Neural progenitor cell (in vitro differentiated cells): ENCODE measurements at regions not wholly inside any gene's neighbourhood (a gene's known extent, or its start where the extent isn't known, plus 50 kb on each side); places are given as distances from the start of the nearest gene placed in this dataset.

Experiments
- DNase-seq: peaks from one replicate; pipeline ENCODE4 v3.0.0-alpha.2; 2016; ENCODE audit warnings: low spot score
- H2AFZ ChIP-seq: fragments of 200-600 bp; sonication (generic); replicated peaks from 2 replicates; pipeline ENCODE4 v1.6.1; 2016; ENCODE audit warnings: antibody characterized with exemption
- H3F3A ChIP-seq: fragments of 200-600 bp; sonication (generic); 2 replicates; pipeline ENCODE4 v1.6.1; 2016; ENCODE audit warnings: antibody characterized with exemption, low read depth
- H3K27ac ChIP-seq: fragments of 200-600 bp; sonication (generic); 2 replicates; pipeline ENCODE4 v1.5.1; 2016; ENCODE audit warnings: mild to moderate bottlenecking
- H3K27me3 ChIP-seq: fragments of 200-600 bp; sonication (generic); 2 replicates; pipeline ENCODE4 v1.6.1; 2016; ENCODE audit warnings: mild to moderate bottlenecking, moderate library complexity
- H3K36me3 ChIP-seq: fragments of 200-600 bp; sonication (generic); 2 replicates; pipeline ENCODE4 v1.5.1; 2016
- H3K4me1 ChIP-seq: fragments of 200-600 bp; sonication (generic); 2 replicates; pipeline ENCODE4 v1.6.1; 2016; ENCODE audit warnings: mixed run types
- H3K4me2 ChIP-seq: fragments of 200-600 bp; sonication (generic); 2 replicates; pipeline ENCODE4 v1.6.1; 2016
- H3K4me3 ChIP-seq: fragments of 200-600 bp; sonication (generic); 2 replicates; pipeline ENCODE4 v1.5.1; 2016
- H3K79me2 ChIP-seq: fragments of 200-600 bp; sonication (generic); 2 replicates; pipeline ENCODE4 v1.6.1; 2016; ENCODE audit warnings: low read depth
- H3K9ac ChIP-seq: fragments of 200-600 bp; sonication (generic); 2 replicates; pipeline ENCODE4 v1.6.1; 2016
- H3K9me3 ChIP-seq: fragments of 200-600 bp; sonication (generic); 2 replicates; pipeline ENCODE4 v1.5.1; 2016; ENCODE audit warnings: low read depth
- H4K20me1 ChIP-seq: fragments of 200-600 bp; sonication (generic); 2 replicates; pipeline ENCODE4 v1.6.1; 2016; ENCODE audit warnings: low read depth
- H3K27ac Mint-ChIP-seq: 3 replicates; pipeline ENCODE4 v1.8.0; 2021; ENCODE audit warnings: mixed read lengths
- H3K27me3 Mint-ChIP-seq: 2 replicates; pipeline ENCODE4 v1.8.0; 2022; ENCODE audit warnings: low read depth, mild to moderate bottlenecking, inconsistent platforms, moderate library complexity, mixed read lengths; ENCODE audit not compliant: insufficient read depth
- H3K36me3 Mint-ChIP-seq: 3 replicates; pipeline ENCODE4 v1.8.0; 2021; ENCODE audit warnings: mixed read lengths
- H3K4me1 Mint-ChIP-seq: 3 replicates; pipeline ENCODE4 v1.8.0; 2021; ENCODE audit warnings: mixed read lengths
- H3K4me3 Mint-ChIP-seq: 3 replicates; pipeline ENCODE4 v1.8.0; 2021; ENCODE audit warnings: mild to moderate bottlenecking, moderate library complexity, mixed read lengths
- H3K9me3 Mint-ChIP-seq: 3 replicates; pipeline ENCODE4 v1.8.0; 2020; ENCODE audit warnings: mixed read lengths
- EZH2 ChIP-seq: fragments of 200-600 bp; sonication (generic); IDR thresholded peaks from 2 replicates; pipeline ENCODE4 v1.6.1; 2017; ENCODE audit warnings: antibody characterized with exemption, mild to moderate bottlenecking, moderate library complexity
- EZH2phosphoT487 ChIP-seq: fragments of 200-600 bp; sonication (generic); IDR thresholded peaks from 2 replicates; pipeline ENCODE4 v1.6.1; 2017; ENCODE audit warnings: antibody characterized with exemption
- TF ChIP-seq, protein P1 (sequence below): fragments of 200-600 bp; sonication (generic); IDR thresholded peaks from 2 replicates; pipeline ENCODE4 v1.5.1; 2017; ENCODE audit warnings: antibody characterized with exemption, mild to moderate bottlenecking

DNA sequence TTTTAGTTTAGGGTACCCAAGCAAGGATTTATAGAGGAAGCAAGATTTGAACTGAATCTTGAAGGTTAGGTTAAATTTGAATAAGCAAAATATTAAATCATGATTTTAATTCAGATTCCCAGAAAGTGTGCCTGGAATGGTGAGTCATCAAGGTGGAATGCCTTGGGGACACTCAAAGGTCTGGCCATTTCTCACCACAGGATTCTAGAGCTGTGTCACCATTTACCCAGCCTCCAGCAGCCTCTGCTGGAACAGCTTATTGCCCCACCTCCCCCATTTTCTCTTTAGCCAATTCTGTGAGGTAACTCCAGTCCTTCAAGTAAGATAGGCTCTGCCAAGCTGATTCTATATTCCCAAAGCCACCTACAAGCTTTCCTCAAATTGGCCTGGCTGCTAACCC lies 181.4 kb downstream of the SIM1 start:
- TF ChIP-seq EZH2 (no peak), EZH2phosphoT487 (no peak)
- TF ChIP-seq, protein P1, sequence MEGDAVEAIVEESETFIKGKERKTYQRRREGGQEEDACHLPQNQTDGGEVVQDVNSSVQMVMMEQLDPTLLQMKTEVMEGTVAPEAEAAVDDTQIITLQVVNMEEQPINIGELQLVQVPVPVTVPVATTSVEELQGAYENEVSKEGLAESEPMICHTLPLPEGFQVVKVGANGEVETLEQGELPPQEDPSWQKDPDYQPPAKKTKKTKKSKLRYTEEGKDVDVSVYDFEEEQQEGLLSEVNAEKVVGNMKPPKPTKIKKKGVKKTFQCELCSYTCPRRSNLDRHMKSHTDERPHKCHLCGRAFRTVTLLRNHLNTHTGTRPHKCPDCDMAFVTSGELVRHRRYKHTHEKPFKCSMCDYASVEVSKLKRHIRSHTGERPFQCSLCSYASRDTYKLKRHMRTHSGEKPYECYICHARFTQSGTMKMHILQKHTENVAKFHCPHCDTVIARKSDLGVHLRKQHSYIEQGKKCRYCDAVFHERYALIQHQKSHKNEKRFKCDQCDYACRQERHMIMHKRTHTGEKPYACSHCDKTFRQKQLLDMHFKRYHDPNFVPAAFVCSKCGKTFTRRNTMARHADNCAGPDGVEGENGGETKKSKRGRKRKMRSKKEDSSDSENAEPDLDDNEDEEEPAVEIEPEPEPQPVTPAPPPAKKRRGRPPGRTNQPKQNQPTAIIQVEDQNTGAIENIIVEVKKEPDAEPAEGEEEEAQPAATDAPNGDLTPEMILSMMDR = no peak
- DNase-seq = peak; percentile 9
- H2AFZ ChIP-seq = no peak overlapping the region
- H3K36me3 Mint-ChIP-seq = no peaks in the 10 kb centered on the region
- peaks cover 26% of the 10 kb centered on the region for H3K4me1 Mint-ChIP-seq
- H3K27ac Mint-ChIP-seq = no peak overlapping the region
- no peaks in the 10 kb centered on the region for H3K79me2 ChIP-seq
- no peak overlapping the region for H3K4me3 Mint-ChIP-seq
- H3K9me3 ChIP-seq = no peaks in the 10 kb centered on the region
- H3K4me2 ChIP-seq = no peak overlapping the region
- H3F3A ChIP-seq = peaks cover 21% of the 10 kb centered on the region
- H3K4me1 ChIP-seq = peaks cover 38% of the 10 kb centered on the region
- peaks cover 3% of the 10 kb centered on the region for H3K27me3 Mint-ChIP-seq
- H3K36me3 ChIP-seq = no peaks in the 10 kb centered on the region
- H3K27ac ChIP-seq = no peak overlapping the region
- no peaks in the 10 kb centered on the region for H3K27me3 ChIP-seq
- H3K9ac ChIP-seq = no peak overlapping the region
- H3K9me3 Mint-ChIP-seq = no peaks in the 10 kb centered on the region
- H4K20me1 ChIP-seq = no peaks in the 10 kb centered on the region
- no peak overlapping the region for H3K4me3 ChIP-seq

DNA sequence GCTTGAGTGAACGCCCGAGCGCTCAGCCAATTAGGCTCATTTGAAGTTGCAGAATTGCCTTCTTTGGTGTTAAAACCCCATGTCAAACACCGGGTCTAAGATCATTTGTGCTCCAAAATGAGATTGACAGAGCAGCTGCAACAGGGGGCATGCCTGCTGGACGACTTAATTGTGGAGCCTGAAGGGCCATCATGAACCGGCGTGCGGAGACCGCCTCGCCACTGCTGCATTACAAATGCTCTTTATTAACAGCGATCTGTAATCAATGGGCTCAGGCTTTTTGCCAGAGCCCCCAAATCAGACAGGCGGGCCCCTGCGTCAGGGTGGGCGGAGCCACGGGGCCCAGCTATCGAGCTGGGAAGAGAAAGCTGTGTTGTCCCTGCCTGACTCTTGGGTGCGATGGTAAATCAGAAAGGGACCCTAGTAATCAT lies 183.2 kb downstream of the SIM1 start:
- H3K36me3 Mint-ChIP-seq = no peaks in the 10 kb centered on the region
- H3F3A ChIP-seq = peaks cover 21% of the 10 kb centered on the region
- H3K4me2 ChIP-seq = peak overlapping the region; percentile 79
- H3K9me3 ChIP-seq = no peaks in the 10 kb centered on the region
- DNase-seq = peak; percentile 93
- H3K9ac ChIP-seq = no peak overlapping the region
- no peaks in the 10 kb centered on the region for H3K79me2 ChIP-seq
- peak overlapping the region; percentile 70 for H3K27ac Mint-ChIP-seq
- H3K27ac ChIP-seq = peak overlapping the region; percentile 79
- peak overlapping the region; percentile 81 for H3K4me3 Mint-ChIP-seq
- H3K4me1 ChIP-seq = peaks cover 38% of the 10 kb centered on the region
- no peaks in the 10 kb centered on the region for H3K36me3 ChIP-seq
- no peaks in the 10 kb centered on the region for H3K27me3 ChIP-seq
- H2AFZ ChIP-seq = no peak overlapping the region
- no peaks in the 10 kb centered on the region for H3K9me3 Mint-ChIP-seq
- TF ChIP-seq, protein P1 = no peak
- peak; percentile 37 for TF ChIP-seq EZH2phosphoT487
- no peak for TF ChIP-seq EZH2
- H4K20me1 ChIP-seq = no peaks in the 10 kb centered on the region
- H3K4me3 ChIP-seq = peak overlapping the region; percentile 37
- H3K4me1 Mint-ChIP-seq = peaks cover 26% of the 10 kb centered on the region
- H3K27me3 Mint-ChIP-seq = peaks cover 5% of the 10 kb centered on the region

DNA sequence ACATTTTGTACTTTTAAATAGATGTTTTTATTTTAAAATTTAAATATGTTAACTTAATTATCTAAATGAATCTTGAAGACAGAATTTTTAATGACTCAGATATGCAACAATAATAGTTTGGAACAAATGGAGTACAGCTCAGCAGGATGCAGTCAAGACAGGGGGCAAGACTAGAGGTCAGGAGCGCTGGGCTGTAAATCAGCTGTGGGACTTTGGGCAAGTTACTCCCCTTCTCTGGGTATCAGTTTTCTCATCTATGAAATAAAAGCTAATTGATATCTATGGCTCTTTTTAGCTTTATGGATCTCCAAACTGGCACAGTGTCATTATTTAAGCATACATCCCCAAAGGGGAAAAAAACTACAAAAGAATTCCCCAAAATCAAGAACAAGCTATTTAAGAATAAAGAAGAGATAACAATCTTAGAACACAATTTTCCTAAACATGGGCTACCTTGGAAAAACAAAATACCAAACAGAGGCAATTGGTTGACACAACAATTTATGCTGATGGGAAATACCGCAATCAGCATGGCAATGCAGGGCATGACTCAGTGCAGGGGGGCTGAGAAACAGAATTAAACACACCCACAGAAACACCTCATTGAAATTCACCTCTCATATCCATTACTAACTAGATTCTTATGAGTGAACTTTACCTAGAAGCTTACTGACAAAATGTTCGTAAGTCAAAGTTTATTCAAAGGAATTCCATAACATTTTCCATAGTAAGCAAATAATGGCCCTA lies 188.2 kb downstream of the SIM1 start:
- peaks cover 7% of the 10 kb centered on the region for H3K4me1 Mint-ChIP-seq
- no peak overlapping the region for H3K4me2 ChIP-seq
- no peaks in the 10 kb centered on the region for H4K20me1 ChIP-seq
- no peak overlapping the region for H3K27ac ChIP-seq
- H3K4me1 ChIP-seq = peaks cover 18% of the 10 kb centered on the region
- peaks cover 5% of the 10 kb centered on the region for H3K27me3 Mint-ChIP-seq
- no peak overlapping the region for H3K4me3 Mint-ChIP-seq
- H3K4me3 ChIP-seq = no peak overlapping the region
- H3K9me3 ChIP-seq = no peaks in the 10 kb centered on the region
- no peak for TF ChIP-seq EZH2
- no peak for TF ChIP-seq EZH2phosphoT487
- TF ChIP-seq, protein P1 = no peak
- no peaks in the 10 kb centered on the region for H3K27me3 ChIP-seq
- no peak overlapping the region for H2AFZ ChIP-seq
- no peak overlapping the region for H3K27ac Mint-ChIP-seq
- H3F3A ChIP-seq = peaks cover 7% of the 10 kb centered on the region
- no peak for DNase-seq
- H3K9ac ChIP-seq = no peak overlapping the region
- no peaks in the 10 kb centered on the region for H3K36me3 ChIP-seq
- H3K79me2 ChIP-seq = no peaks in the 10 kb centered on the region
- peaks cover 11% of the 10 kb centered on the region for H3K9me3 Mint-ChIP-seq
- H3K36me3 Mint-ChIP-seq = peaks cover 3% of the 10 kb centered on the region
